RCC 7860 (cell line): ENCODE measurements at regions not wholly inside any gene's neighbourhood (a gene's known extent, or its start where the extent isn't known, plus 50 kb on each side); places are given as distances from the start of the nearest gene placed in this dataset.
"Not testable (repeated sequence)": the region's sequence is repeated elsewhere in the genome, so short reads cannot be mapped to it uniquely, and the experiment has no call there.

Experiments
- DNase-seq: peaks from one replicate; pipeline ENCODE4 v3.0.0-alpha.2; 2015; ENCODE audit warnings: low spot score
- FAIRE-seq: peaks from 2 replicates; lab custom pipeline; 2012; peaks lifted over from hg19 to GRCh38; lab: Jason Lieb, UNC

DNA sequence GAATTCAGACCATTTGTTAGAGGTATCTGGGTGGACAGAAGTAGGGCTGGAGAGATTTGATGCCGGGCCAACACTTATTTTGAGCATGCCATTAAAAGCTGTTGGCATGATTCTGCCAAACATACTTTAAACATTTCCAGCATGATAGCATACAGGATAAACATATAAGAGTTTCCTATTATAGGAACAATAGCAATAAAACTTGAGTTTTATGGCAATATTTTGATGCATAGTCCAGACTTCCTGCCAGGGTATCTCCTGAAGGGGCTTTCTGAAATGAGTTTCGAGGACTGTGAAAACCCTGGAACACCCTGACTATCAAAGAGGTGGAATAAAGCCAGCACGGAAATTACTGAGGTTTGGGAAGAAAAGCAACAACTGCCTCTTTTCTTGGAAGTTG is 1398.0 kb upstream of the NXPH2 start:
- no peak for FAIRE-seq
- DNase-seq, result no peak

DNA sequence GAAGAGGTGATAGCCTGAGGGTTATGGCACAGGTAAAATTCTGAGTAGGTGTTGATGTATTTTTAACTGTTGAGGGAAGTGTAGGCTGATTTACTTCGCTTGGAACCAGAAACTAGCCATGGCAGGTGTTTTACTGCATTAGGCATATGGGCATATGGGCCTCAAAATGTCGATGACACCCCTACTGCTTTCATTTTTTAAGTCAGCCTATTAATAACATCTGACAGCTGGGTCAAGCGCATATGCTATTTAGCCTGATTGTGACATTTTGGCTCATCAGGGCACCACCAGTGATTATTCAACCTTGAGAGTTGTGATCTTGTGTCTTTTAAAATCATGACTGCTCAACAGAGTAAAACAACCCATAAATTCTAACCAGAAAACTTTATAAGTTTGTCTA is 1396.9 kb upstream of the NXPH2 start:
- no peak for FAIRE-seq
- no peak for DNase-seq

DNA sequence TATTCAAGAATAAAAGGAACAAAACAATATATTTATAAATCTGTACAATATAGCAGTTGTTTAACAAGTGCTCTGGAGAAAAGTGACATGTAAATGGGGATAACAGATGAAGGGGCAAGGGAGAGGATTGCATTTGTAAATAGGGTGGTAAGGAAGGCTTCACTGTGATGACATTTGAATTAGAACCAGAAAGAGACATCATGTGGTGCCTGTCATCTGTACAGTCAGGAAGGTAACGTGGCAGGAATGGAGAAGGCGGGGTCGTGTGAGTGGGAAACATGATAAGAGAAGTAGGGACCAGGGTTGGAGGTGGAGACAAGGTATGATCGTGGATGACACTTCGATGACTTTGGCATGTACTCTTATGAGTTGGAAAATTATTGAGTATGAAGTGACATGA is 1393.6 kb upstream of the NXPH2 start:
- DNase-seq (no peak), FAIRE-seq (no peak)

DNA sequence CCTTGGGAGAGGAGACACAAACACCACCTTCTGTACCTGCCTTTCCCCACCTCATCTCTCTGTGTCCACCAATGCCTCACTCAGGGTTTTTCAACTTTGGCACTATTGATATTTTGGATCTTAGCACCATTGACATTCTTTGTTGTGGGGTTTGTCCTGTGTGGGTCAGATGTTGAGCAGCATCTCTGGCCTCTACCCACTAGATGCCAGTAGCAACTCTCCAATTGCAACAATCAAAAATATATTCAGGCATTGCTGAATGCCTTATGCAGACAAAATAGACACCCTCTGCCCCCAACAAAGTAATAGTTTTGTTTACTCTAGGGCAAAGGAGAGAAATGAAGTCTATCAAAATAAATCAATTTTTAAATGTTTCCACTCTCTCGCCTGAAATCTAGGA is 1384.3 kb upstream of the NXPH2 start:
- FAIRE-seq, result no peak

DNA sequence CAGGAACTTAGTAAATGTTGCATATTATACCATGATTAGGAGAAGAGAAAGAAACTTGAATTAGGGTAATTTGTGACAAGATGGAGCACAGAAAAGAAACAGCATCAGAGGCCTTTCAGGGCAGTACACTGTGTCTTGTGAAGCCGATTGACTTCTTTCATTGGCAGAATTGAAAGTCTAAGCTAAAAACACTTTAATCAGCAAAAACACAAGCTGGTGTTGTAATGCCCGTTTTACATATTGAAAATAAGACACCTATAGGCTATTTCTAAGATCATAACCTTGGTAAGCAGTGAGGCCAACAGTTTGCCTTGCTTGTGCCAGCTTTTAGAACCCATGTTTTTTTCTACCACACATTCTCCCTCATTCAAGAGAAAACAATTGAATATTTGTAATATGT is 1378.1 kb upstream of the NXPH2 start:
- FAIRE-seq (no peak), DNase-seq (no peak)

More for the DNA sequence above, 1384.3 kb upstream of the NXPH2 start:
- no peak for DNase-seq

DNA sequence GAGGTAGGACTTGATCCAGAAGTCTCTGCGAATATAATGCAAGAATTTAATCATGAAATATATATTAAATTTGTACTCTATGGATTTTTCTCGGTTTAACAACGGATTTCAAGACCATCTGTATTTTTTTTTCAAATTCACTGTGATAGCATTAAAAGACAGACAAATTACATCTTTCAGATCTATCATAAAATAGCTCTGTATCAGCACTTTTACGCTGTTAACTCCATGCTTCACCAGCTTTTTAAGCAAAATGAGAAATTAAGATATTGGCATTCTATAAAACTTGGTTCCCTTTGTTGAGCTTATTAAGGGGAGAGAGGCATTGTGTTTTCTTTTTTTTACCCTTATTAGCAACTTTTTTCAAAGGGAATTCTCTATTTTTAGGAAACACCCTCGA is 1377.6 kb upstream of the NXPH2 start:
- no peak for DNase-seq
- FAIRE-seq, result no peak

DNA sequence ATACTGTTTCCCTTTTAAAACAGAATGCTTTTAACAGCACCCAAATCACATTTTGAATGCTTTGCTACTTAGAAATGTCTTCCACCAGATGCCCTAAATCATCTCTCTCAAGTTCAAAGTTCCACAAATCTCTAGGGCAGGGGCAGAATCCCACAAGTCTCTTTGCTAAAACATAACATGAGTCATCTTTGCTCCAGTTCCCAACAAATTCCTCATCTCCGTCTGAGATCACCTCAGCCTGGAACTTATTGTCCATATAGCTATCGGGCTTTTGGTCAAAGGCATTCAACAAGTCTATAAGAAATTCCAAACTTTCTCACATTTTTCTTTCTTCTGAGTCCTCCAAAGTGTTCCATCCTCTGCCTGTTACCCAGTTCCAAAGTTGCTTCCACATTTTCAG is 1374.5 kb upstream of the NXPH2 start:
- no peak for DNase-seq

DNA sequence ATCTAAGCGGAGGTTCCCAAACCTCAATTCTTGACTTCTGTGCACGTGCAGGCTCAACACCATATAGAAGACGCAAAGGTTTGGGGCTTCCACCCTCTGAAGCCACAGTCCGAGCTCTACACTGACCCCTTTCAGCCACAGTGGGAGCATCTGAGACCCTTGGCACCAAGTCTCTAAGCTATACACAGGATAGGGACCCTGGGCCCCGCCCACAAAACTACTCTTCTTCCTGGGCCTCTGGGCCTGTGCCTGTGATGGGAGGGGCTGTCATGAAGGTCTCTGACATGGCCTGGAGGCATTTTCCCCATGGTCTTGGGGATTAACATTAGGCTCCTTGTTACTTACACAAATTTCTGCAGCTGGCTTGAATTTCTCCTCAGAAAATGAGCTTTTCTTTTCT is 1374.1 kb upstream of the NXPH2 start:
- DNase-seq, result no peak
- FAIRE-seq, result no peak

More for the DNA sequence above, 1374.5 kb upstream of the NXPH2 start:
- FAIRE-seq, result no peak

DNA sequence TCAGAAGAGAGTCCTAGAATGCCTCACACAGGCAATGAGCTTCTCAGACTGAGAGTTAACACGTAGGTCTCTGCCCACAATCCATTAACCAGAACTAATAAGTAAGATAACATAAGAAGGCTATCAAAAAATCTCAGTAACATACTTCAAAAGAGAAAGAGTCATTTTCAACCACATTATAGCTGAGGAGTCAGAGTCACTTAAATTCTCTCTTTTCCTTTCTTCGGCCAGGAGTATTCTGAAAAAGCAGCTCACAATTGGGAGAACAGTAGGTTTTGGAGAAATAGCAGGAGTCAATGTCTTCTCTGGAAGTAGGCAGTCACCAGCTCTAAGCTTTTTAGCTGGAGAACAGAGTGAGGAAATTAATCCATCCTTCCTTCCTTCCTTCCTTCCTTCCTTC is 1364.4 kb upstream of the NXPH2 start:
- no peak for DNase-seq
- FAIRE-seq, result no peak

DNA sequence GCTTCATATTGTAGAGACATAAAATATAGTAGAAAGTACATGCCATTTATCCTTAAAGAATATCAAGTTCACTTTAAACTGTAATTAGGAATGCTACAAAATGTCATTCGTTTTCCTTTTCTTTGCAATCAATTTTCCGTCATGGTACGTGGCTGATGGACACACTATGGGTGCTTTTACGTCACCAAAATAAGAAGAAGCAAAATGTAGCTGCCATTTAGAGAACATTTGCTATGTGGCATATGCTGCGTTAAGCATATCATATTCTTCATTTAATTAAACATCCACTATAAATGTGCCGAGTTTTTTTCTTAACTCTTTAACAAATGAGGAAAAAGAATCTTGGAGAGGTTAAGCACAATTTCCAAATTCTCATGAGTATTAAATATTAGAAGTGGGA is 1358.5 kb upstream of the NXPH2 start:
- FAIRE-seq (no peak), DNase-seq (no peak)

DNA sequence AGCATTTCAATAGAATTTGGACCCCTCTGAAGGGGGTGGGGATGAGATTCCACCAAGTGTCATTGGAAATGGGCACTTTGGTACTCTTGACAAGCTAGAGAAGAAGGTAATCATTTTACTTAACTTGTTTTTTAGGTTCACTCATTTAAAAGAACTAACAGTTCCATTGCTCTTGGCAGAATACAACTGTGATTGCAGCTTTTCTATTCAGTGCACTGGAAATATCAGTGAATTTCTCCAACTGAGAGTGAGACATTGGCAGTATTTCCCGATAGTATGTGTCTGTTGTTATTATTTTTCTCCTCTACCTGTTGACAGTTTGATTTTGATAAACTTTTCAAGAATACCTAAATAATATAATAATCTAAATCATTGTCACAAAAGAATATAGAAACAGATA is 1356.7 kb upstream of the NXPH2 start:
- FAIRE-seq, result no peak

DNA sequence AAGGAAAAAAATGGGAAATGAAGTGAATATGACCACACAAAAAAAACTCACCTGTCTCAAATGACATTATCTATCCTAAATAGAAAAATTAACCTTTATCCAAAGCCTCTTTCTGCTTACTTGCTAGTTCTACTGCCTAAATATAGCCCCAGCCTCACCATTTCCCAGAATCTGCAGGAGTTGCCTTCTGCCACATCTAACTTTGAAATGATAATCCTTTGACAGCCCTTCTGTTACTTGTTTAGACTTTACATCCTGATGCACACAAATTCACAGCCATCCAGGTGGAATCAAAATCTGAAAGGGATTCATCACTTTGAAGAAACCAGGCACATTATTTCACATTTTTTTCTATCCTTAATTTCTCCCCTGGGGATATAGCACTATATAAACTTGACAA is 1356.2 kb upstream of the NXPH2 start:
- FAIRE-seq (no peak), DNase-seq (no peak)

More for the DNA sequence above, 1356.7 kb upstream of the NXPH2 start:
- no peak for DNase-seq

DNA sequence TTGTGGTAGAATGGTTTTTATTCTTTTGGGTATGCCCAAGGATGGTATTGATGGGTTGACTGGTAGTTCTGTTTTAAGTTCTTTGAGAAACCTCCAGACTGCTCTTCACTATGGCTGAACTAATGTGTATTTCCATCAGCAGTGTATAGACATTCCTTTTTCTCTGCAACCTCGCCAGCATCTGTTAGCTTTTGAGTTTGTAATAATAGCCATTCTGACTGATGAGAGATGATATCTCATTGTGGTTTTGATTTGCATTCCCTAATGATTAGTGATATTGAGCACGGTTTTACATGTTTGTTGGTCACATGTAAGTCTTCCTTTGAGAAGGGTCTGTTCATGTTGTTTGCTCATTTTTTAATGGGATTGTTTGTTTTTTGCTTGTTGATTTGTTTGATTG is 1348.7 kb upstream of the NXPH2 start:
- DNase-seq, result no peak
- no peak for FAIRE-seq

DNA sequence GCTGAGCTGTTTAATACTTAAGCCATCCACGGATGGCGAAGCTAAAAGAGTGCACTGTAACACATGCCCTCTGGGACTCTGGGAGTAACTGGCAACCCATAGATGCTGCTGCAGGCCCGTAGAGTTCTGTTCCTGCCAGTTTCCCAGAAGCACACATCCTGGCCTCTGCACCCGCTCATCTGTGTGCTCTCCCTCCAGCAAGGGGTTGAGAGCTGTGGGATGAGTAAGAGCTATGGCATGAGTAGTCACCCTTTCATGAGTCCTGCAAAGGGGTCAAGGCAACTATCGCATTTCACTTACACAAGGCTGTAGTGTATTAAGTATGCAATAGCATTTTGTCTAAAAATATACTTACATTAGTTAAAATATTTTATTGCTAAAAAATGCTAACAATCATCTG is 1341.8 kb upstream of the NXPH2 start:
- no peak for DNase-seq
- no peak for FAIRE-seq

DNA sequence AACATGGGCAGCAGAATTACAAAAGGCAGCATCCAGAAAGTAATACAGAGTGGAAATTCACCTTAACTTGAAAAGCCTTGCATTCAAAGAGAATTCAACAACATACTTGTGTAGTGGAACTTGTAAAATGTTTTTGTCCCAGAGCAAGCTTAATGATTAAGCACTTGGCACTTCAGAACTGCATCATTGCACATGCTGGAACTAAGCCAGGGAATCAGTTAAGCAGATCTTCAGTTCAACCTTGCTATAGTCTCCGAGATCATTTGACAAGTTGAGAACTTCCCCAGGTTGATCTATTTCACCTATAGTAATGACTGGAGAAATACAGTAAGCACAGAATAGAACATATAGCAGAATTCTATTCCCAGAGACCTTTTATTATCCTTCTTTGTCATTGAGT is 1337.2 kb upstream of the NXPH2 start:
- DNase-seq, result peak; percentile 23
- peak; percentile 2 for FAIRE-seq

DNA sequence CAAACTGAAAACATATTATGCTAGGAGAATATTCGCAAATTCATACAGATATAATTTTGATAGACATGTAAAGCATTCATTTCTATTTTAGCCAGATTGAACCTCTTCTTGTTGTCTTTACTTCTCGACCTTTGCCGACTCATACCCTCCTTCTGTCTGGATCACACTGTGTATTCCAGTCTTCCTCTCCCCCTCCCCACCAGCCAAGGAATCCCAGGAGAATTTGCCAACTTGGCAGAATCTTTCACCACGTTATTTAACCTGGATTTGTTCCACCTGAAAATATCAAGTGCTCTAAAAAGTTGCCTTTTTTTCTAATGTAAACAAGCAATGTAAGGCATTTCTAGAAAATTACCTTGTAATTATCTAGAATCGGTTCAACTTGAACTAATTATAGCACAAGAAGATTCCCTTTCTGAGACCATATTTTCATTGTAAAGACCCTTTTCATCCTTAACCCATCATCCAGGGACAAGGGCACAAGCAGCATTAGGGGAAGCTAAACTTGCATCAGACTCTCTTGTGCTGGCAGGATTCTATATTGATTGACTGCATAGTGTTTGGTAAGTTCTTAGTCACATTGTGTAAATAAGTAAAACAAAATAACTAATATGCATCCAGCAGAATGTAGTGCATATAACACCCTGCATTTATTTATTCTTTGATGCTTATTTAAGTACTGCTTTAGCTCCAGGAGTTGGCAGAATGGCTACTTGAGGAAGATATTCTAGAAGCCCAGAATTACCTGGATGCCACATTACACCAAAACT is 1328.7 kb upstream of the NXPH2 start:
- DNase-seq (no peak), FAIRE-seq (no peak)

DNA sequence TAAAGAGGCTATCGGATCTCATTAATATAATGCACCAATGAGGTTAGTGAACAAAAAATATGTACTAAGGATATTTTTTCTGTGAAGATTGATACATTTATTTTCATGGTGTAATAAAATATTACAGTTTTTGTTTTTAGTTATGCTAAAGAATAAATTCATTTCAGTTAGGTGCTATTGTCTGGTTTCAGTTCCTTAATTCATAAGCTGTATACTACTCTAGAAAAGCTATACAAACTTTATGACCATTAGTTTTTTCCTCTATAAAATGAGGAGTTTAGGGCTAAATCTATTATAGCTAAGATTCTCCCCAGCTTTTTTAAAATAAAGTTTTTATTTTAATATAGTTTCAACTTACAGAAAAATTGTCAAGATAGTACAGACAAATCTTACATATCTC is 1311.7 kb upstream of the NXPH2 start:
- no peak for DNase-seq
- no peak for FAIRE-seq

DNA sequence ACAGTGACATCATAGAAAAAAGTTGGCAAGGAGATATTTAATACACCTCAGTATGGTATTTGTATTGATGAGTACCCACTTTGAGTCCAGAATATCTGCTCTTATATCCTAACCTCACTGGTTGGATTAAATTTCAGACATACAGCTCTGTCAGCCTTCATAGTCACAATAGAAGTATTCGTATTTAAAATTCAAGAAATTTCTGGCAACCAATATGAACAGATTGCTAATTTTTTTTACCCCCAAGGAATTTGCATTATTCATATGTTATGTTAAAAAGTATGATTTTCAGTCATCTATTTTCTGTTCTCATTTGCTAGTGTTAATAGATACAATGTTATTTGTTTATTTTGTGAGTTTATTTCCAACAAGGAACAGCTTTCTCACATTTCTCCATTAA is 1306.8 kb upstream of the NXPH2 start:
- DNase-seq (no peak), FAIRE-seq (no peak)

DNA sequence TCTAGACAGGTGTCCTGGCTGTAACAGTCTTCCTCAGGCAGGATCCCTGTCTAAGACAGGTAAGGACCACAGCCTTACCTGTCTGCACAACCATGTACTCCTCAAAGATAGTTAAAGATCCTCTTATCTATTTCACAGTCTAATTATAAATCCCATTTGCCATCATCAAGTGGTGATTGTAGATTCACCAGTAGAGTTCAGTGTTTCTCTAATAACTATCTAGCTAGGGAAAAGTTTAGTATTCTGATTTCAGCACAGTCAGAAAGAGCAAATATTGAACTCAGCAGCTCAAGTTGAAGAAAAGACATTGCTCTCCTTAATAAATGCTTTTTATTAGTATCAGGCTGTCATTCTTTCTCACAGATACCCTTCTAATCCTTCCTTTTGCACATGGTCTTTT is 1305.5 kb upstream of the NXPH2 start:
- FAIRE-seq, result no peak
- DNase-seq, result no peak

DNA sequence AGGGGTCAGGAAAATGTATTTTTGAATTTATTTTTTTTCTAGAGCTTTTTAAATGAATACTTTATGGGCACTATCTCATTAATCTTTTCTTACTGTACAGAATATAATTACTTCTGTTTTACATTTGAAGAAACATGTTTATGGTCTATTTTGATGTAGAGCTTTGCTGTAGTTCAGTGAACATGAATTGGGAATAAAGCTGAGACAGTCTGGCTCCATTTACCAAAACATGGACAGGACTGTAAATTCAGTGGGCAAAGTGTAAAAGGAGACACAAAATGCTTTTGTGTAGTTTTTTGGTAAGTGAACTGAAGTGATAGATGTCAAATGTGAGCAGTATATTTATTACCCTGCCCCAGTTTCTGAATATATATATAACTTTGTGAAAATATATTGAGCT is 1298.8 kb upstream of the NXPH2 start:
- DNase-seq (no peak), FAIRE-seq (no peak)

DNA sequence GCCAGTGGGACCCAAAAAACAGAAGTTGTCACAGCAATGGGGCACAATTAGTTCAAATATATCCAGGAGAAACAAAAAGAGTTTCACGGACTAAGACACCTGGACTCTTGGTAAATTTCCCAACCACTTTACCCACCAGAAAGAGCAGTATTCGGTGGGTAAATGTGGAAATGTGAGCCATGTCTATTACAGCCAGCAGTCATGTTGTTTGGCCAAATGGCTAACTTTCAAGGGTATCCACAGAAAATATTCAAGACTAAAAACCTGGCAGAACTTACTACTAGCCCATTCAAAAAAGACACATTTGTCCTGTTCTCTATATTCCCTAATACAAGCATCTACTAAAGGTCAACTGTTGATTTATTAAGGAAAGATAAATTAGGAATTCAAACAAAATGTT is 1296.0 kb upstream of the NXPH2 start:
- no peak for DNase-seq
- no peak for FAIRE-seq

DNA sequence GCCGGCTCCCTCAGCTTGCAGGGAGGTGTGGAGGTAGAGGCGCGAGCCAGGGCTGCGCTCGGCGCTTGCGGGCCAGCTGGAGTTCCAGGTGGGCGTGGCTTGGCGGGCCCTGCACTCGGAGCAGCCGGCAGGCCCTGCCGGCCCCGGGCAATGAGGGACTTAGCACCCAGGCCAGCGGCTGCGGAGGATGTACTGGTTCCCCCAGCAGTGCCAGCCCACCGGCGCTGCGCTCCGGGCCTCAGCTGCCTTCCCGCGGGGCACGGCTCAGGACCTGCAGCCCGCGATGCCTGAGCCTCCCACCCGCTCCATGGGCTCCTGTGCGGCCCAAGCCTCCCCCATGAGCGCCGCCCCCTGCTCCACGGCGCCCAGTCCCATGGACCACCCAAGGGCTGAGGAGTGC is 1293.6 kb upstream of the NXPH2 start:
- not testable (repeated sequence) for FAIRE-seq, DNase-seq

DNA sequence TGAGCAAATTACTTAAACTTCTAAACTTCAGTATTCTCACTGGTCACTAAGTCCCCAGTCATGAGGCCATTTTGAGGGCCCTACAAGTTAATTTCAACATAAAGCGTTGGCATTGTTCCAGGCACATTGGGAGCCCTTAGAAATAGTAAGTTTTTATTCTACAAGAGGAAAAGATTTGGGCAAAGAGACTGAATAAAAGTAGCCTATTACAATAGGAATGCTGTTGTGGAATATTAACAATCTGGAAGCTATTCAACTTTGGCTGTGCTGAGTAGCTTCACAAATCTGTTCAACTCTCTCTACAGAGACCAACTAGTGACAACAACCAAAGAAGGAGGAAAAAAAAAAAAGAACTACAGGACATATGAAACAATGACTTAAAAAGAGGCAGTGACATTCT is 1287.5 kb upstream of the NXPH2 start:
- no peak for DNase-seq
- FAIRE-seq, result no peak
